ENCODE measurements at regions not wholly inside any gene's neighbourhood (a gene's known extent, or its start where the extent isn't known, plus 50 kb on each side); places are given as distances from the start of the nearest gene placed in this dataset.

- H4K5ac ChIP-seq (ENCODE audit: insufficient read length, low read depth, low read length), result no peak overlapping the region
- no peak overlapping the region for H3K4me2 ChIP-seq (ENCODE audit: insufficient read depth in 1 of 2, low read depth in 2 of 2, low read length in 2 of 2)
- no peak overlapping the region for H3K18ac ChIP-seq (ENCODE audit: extremely low read depth, low read length)
- DNase-seq (ENCODE audit: low read depth in 1 of 2, low spot score in 2 of 2) (no peak), FAIRE-seq (no peak)
- no peak overlapping the region for H3K56ac ChIP-seq (replicated peaks; ENCODE audit: insufficient read length, low read depth, low read length)
- no peaks in the 10 kb centered on the region for H3K9me3 ChIP-seq (ENCODE audit: insufficient read depth in 2 of 2, low read depth in 1 of 2, low read length in 1 of 2)
- H3K27ac ChIP-seq (ENCODE audit: low read depth, low read length), result no peak overlapping the region
- no peaks in the 10 kb centered on the region for H3K79me2 ChIP-seq (ENCODE audit: control insufficient read depth in 1 of 2, insufficient read depth in 2 of 2, low read length in 2 of 2)
- H3K27me3 ChIP-seq (replicated peaks in 1 of 4; ENCODE audit: control insufficient read depth in 3 of 4, extremely low read depth in 1 of 4, insufficient read depth in 3 of 4, low read length in 3 of 4), result no peaks in the 10 kb centered on the region
- CTCF ChIA-PET (ENCODE audit: partially characterized antibody), result interaction anchor here (0.6 to 1.5 kb wide), 4 partner anchors 32 to 73 kb away, joined by 3 read pairs; no protein-coding TSS in a partner anchor
- no peak overlapping the region for H2BK120ac ChIP-seq (replicated peaks; ENCODE audit: low read depth, low read length)
- TF ChIP-seq USF2 (IDR thresholded peaks at IDR 0.05; ENCODE audit: low read length) (no peak), HDAC2 (IDR thresholded peaks at IDR 0.05; ENCODE audit: borderline replicate concordance in 1 of 2, low read depth in 2 of 2, low read length in 2 of 2) (no peak), FOSL1 (IDR thresholded peaks at IDR 0.05; ENCODE audit: insufficient read depth, low read depth, low read length) (no peak), CREB1 (IDR thresholded peaks at IDR 0.05) (no peak), PHF8 (conservative IDR thresholded peaks at IDR 0.05; ENCODE audit: low read depth, low read length) (no peak), KDM5A (IDR thresholded peaks at IDR 0.05; ENCODE audit: low read length) (no peak), SIRT6 (IDR thresholded peaks at IDR 0.05; ENCODE audit: low read length) (no peak), RXRA (IDR thresholded peaks at IDR 0.05; ENCODE audit: insufficient read depth, low read depth, low read length) (no peak), NANOG (IDR thresholded peaks at IDR 0.05; ENCODE audit: insufficient read depth, low read depth, low read length, poor library complexity, severe bottlenecking) (no peak), CBX5 (IDR thresholded peaks at IDR 0.05; ENCODE audit: low read depth, low read length) (no peak), RNF2 (IDR thresholded peaks at IDR 0.05; ENCODE audit: borderline replicate concordance, low read depth, low read length, missing control alignments, poor library complexity, severe bottlenecking) (no peak), JUN (IDR thresholded peaks at IDR 0.05; ENCODE audit: low read depth, low read length) (no peak), EZH2 (IDR thresholded peaks at IDR 0.05; ENCODE audit: low read depth, low read length, severe bottlenecking) (no peak)
- H2BK15ac ChIP-seq (ENCODE audit: low read length), result no peak overlapping the region
- no peaks in the 10 kb centered on the region for H3K4me1 ChIP-seq (replicated peaks in 1 of 4; ENCODE audit: control insufficient read depth in 3 of 4, insufficient read depth in 4 of 4, low read length in 3 of 4)
- no peaks in the 10 kb centered on the region for H3K36me3 ChIP-seq (ENCODE audit: control insufficient read depth in 2 of 4, insufficient read depth in 4 of 4, low read length in 3 of 4)
- H2BK5ac ChIP-seq (ENCODE audit: low read depth, low read length), result no peak overlapping the region
- POLR2A ChIA-PET (ENCODE audit: partially characterized antibody), result no interaction called here
- no peak overlapping the region for H3K4me3 ChIP-seq (ENCODE audit: extremely low read depth in 1 of 4, insufficient read depth in 2 of 4, low read depth in 3 of 4, low read length in 4 of 4)
- WGBS, 2 experiments (ENCODE audit: extremely low coverage in 1 of 2, insufficient coverage in 1 of 2, insufficient read length in 1 of 2, insufficient replicate concordance in 2 of 2, low coverage in 1 of 2, low lambda C conversion rate in 2 of 2, missing lambda C conversion rate in 1 of 2), result 87% methylated on average over 6 of the region's 6 CpGs; no CpG with 5 or more reads in 1 of the 2 experiments
- H2BK20ac ChIP-seq (ENCODE audit: low read length), result no peak overlapping the region
- H4K91ac ChIP-seq (replicated peaks; ENCODE audit: insufficient read length, low read length), result no peak overlapping the region
- no peak overlapping the region for H4K8ac ChIP-seq (ENCODE audit: extremely low read depth, insufficient read depth, low read length)
- H2BK12ac ChIP-seq (ENCODE audit: low read depth, low read length), result no peak overlapping the region
- H3K79me1 ChIP-seq (ENCODE audit: low read depth, low read length), result no peaks in the 10 kb centered on the region
- H3K23ac ChIP-seq (ENCODE audit: insufficient read length), result no peak overlapping the region
- no peaks in the 10 kb centered on the region for H4K20me1 ChIP-seq (replicated peaks in 1 of 2; ENCODE audit: control insufficient read depth in 1 of 2, insufficient read depth in 2 of 2, low read length in 2 of 2)
- no peak overlapping the region for H3K4ac ChIP-seq (replicated peaks; ENCODE audit: insufficient read length, low read depth, low read length)
- no peak overlapping the region for H3K9ac ChIP-seq (replicated peaks in 1 of 4; ENCODE audit: extremely low read depth in 1 of 4, low read depth in 3 of 4, low read length in 3 of 4)
- H2AFZ ChIP-seq (ENCODE audit: low read length), result no peak overlapping the region
- no peak overlapping the region for H3K14ac ChIP-seq (ENCODE audit: insufficient read length)
- H3K23me2 ChIP-seq (ENCODE audit: low read depth, low read length), result no peaks in the 10 kb centered on the region
- no peak overlapping the region for H2AK5ac ChIP-seq (ENCODE audit: low read depth, low read length)
Observed at GRCh38 chr9:26689041-26689440, 203.6 kb downstream of the CAAP1 start.
